Activated CD8-positive, alpha-beta T cell treated with anti-CD3 and anti-CD28 coated beads for 36 hours (primary cell): ENCODE measurements at regions not wholly inside any gene's neighbourhood (a gene's known extent, or its start where the extent isn't known, plus 50 kb on each side); places are given as distances from the start of the nearest gene placed in this dataset.

ENCODE experiments used
- ATAC-seq: fragments of 200-7000 bp; cut with Tn5 transposase; one replicate; pipeline ENCODE4 v1.10.0; 2021; ENCODE audit warnings: mild to moderate bottlenecking, moderate library complexity
- CTCF ChIA-PET: fragments of 350-600 bp; sonication (Branson Sonifier 250); formaldehyde crosslinking; loops from one replicate; lab custom pipeline; 2021; ENCODE audit warnings: antibody characterized with exemption; lab: Charles Lee
- POLR2A ChIA-PET: fragments of 350-600 bp; sonication (Branson Sonifier 250); formaldehyde crosslinking; loops from one replicate; lab custom pipeline; 2021; ENCODE audit warnings: antibody characterized with exemption; lab: Charles Lee
- DNase-seq: peaks from one replicate; pipeline ENCODE4 v3.0.0-alpha.2; 2020
- H3K27ac Mint-ChIP-seq: one replicate; pipeline ENCODE4 v1.8.0; 2021; ENCODE audit warnings: mild to moderate bottlenecking, mixed read lengths
- H3K27me3 Mint-ChIP-seq: one replicate; pipeline ENCODE4 v1.8.0; 2021; ENCODE audit warnings: mixed read lengths
- H3K36me3 Mint-ChIP-seq: one replicate; pipeline ENCODE4 v1.8.0; 2021; ENCODE audit warnings: low read depth, mixed read lengths
- H3K4me1 Mint-ChIP-seq: one replicate; pipeline ENCODE4 v1.8.0; 2021; ENCODE audit warnings: low read depth, mixed read lengths
- H3K4me3 Mint-ChIP-seq: one replicate; pipeline ENCODE4 v1.8.0; 2021; ENCODE audit warnings: mild to moderate bottlenecking, moderate library complexity, mixed read lengths
- H3K9me3 Mint-ChIP-seq: one replicate; pipeline ENCODE4 v1.8.0; 2021; ENCODE audit warnings: mixed read lengths
- CTCF ChIP-seq: fragments of 200-600 bp; IDR thresholded peaks from one replicate; pipeline ENCODE4 v1.8.0; 2022; ENCODE audit warnings: antibody characterized with exemption, mild to moderate bottlenecking
- intact Hi-C: fragments of 100-400 bp; cut with micrococcal nuclease; formaldehyde crosslinking; loops from one replicate; pipeline ENCODE4 v1.10.0; 2022

- TF ChIP-seq CTCF, result no peak
- ChIA-PET POLR2A (no interaction called here), CTCF (no interaction called here)
- peaks cover 7% of the 10 kb centered on the region for H3K9me3 Mint-ChIP-seq
- no peak overlapping the region for H3K27ac Mint-ChIP-seq
- no peaks in the 10 kb centered on the region for H3K4me1 Mint-ChIP-seq
- ATAC-seq (no peak), DNase-seq (no peak)
- no peaks in the 10 kb centered on the region for H3K27me3 Mint-ChIP-seq
- H3K36me3 Mint-ChIP-seq, result no peaks in the 10 kb centered on the region
- intact Hi-C loops, result no loop called here
- no peak overlapping the region for H3K4me3 Mint-ChIP-seq
Measured at GRCh38 chr5:15214010-15214409, 286.0 kb upstream of the FBXL7 start.

GRCh38 chr5:15209053-15209762 lies 290.8 kb upstream of the FBXL7 start:
- no peaks in the 10 kb centered on the region for H3K27me3 Mint-ChIP-seq
- ChIA-PET CTCF (interaction anchor here (1.0 kb wide), 1 partner anchor 9 kb away, joined by 3 read pairs; no protein-coding TSS in a partner anchor), POLR2A (no interaction called here)
- DNase-seq (no peak), ATAC-seq (no peak)
- TF ChIP-seq CTCF, result no peak
- H3K4me1 Mint-ChIP-seq, result no peaks in the 10 kb centered on the region
- H3K4me3 Mint-ChIP-seq, result no peak overlapping the region
- H3K9me3 Mint-ChIP-seq, result peaks cover 8% of the 10 kb centered on the region
- no peak overlapping the region for H3K27ac Mint-ChIP-seq
- intact Hi-C loops, result no loop called here
- H3K36me3 Mint-ChIP-seq, result no peaks in the 10 kb centered on the region

GRCh38 chr5:15206133-15206532 lies 293.8 kb upstream of the FBXL7 start:
- no peak overlapping the region for H3K27ac Mint-ChIP-seq
- ATAC-seq (no peak), DNase-seq (no peak)
- intact Hi-C loops, result no loop called here
- no peaks in the 10 kb centered on the region for H3K27me3 Mint-ChIP-seq
- no peaks in the 10 kb centered on the region for H3K4me1 Mint-ChIP-seq
- H3K36me3 Mint-ChIP-seq, result no peaks in the 10 kb centered on the region
- peaks cover 10% of the 10 kb centered on the region for H3K9me3 Mint-ChIP-seq
- no peak overlapping the region for H3K4me3 Mint-ChIP-seq
- no peak for TF ChIP-seq CTCF
- ChIA-PET CTCF (no interaction called here), POLR2A (no interaction called here)

GRCh38 chr5:15203376-15203775 lies 296.6 kb upstream of the FBXL7 start:
- Mint-ChIP-seq H3K9me3 (peaks cover 10% of the 10 kb centered on the region), H3K27me3 (no peaks in the 10 kb centered on the region), H3K36me3 (no peaks in the 10 kb centered on the region), H3K4me3 (no peak overlapping the region), H3K27ac (no peak overlapping the region), H3K4me1 (no peaks in the 10 kb centered on the region)
- DNase-seq (no peak), ATAC-seq (no peak)
- CTCF ChIA-PET, result no interaction called here
- intact Hi-C loops, result no loop called here
- no peak for TF ChIP-seq CTCF
- POLR2A ChIA-PET, result no interaction called here

- no peaks in the 10 kb centered on the region for H3K27me3 Mint-ChIP-seq
- CTCF ChIA-PET, result no interaction called here
- H3K4me3 Mint-ChIP-seq, result no peak overlapping the region
- H3K27ac Mint-ChIP-seq, result no peak overlapping the region
- H3K9me3 Mint-ChIP-seq, result peaks cover 14% of the 10 kb centered on the region
- no peak for TF ChIP-seq CTCF
- ATAC-seq, result no peak
- intact Hi-C loops, result no loop called here
- POLR2A ChIA-PET, result no interaction called here
- no peaks in the 10 kb centered on the region for H3K36me3 Mint-ChIP-seq
- no peak for DNase-seq
- no peaks in the 10 kb centered on the region for H3K4me1 Mint-ChIP-seq
Measured at GRCh38 chr5:15191012-15191411, 309.0 kb upstream of the FBXL7 start.
